Cardiac muscle cell (in vitro differentiated cells and primary cell): ENCODE measurements at regions not wholly inside any gene's neighbourhood (a gene's known extent, or its start where the extent isn't known, plus 50 kb on each side); places are given as distances from the start of the nearest gene placed in this dataset.

Source experiments
- DNase-seq, 2 donors: peaks; one replicate each; pipeline versions ENCODE4 v3.0.0 to v3.0.0-alpha.2; 2010 to 2017; ENCODE audit warnings: low read depth in 1 of 2, low spot score in 1 of 2
- H3K27ac ChIP-seq: fragments of 200-600 bp; sonication (generic); 2 replicates; pipeline ENCODE4 v1.5.1; 2016
- H3K27me3 ChIP-seq: fragments of 200-600 bp; sonication (generic); 2 replicates; pipeline ENCODE4 v1.6.0; 2016; ENCODE audit warnings: control low read depth
- H3K36me3 ChIP-seq: fragments of 200-600 bp; sonication (generic); 2 replicates; pipeline ENCODE4 v1.5.1; 2016; ENCODE audit warnings: control low read depth
- H3K4me1 ChIP-seq: fragments of 200-600 bp; sonication (generic); 2 replicates; pipeline ENCODE4 v1.8.1; 2017; ENCODE audit warnings: low read depth, mild to moderate bottlenecking, mixed run types
- H3K4me3 ChIP-seq: fragments of 200-600 bp; sonication (generic); 2 replicates; pipeline ENCODE4 v1.5.1; 2016; ENCODE audit warnings: mild to moderate bottlenecking
- H3K9me3 ChIP-seq: fragments of 200-600 bp; sonication (generic); 2 replicates; pipeline ENCODE4 v1.5.1; 2017; ENCODE audit warnings: low read depth, mild to moderate bottlenecking, control low read depth
- TF ChIP-seq, protein P1 (sequence below): IDR thresholded peaks from 2 replicates; pipeline ENCODE4 v1.5.1; 2012; ENCODE audit warnings: low read depth, mild to moderate bottlenecking, low read length

DNA sequence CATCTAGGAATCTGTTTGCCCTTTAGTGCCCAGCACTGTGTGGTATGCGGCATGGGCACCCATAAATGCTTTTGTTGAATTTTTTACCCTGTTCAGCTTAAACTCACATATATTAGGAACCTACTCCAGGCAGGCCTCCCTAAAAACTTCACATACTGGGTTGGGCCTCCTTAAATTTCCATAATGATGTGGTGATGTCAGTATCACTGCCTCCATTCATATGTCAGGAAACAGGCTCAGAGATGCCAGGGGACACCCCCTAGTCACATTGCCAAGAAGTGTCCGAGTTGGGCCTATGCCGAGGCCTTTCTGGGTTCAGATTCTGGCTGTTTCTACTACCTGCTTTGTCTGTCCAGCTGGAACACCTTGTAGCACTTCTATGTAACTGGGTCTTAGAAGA, 55.7 kb upstream of the RUNX3 start:
- H3K27ac ChIP-seq, result no peak overlapping the region
- H3K4me1 ChIP-seq, result no peaks in the 10 kb centered on the region
- H3K27me3 ChIP-seq, result no peaks in the 10 kb centered on the region
- H3K36me3 ChIP-seq, result no peaks in the 10 kb centered on the region
- no peak for DNase-seq
- no peak overlapping the region for H3K4me3 ChIP-seq
- H3K9me3 ChIP-seq, result no peaks in the 10 kb centered on the region
- TF ChIP-seq, protein P1, sequence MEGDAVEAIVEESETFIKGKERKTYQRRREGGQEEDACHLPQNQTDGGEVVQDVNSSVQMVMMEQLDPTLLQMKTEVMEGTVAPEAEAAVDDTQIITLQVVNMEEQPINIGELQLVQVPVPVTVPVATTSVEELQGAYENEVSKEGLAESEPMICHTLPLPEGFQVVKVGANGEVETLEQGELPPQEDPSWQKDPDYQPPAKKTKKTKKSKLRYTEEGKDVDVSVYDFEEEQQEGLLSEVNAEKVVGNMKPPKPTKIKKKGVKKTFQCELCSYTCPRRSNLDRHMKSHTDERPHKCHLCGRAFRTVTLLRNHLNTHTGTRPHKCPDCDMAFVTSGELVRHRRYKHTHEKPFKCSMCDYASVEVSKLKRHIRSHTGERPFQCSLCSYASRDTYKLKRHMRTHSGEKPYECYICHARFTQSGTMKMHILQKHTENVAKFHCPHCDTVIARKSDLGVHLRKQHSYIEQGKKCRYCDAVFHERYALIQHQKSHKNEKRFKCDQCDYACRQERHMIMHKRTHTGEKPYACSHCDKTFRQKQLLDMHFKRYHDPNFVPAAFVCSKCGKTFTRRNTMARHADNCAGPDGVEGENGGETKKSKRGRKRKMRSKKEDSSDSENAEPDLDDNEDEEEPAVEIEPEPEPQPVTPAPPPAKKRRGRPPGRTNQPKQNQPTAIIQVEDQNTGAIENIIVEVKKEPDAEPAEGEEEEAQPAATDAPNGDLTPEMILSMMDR, result no peak

DNA sequence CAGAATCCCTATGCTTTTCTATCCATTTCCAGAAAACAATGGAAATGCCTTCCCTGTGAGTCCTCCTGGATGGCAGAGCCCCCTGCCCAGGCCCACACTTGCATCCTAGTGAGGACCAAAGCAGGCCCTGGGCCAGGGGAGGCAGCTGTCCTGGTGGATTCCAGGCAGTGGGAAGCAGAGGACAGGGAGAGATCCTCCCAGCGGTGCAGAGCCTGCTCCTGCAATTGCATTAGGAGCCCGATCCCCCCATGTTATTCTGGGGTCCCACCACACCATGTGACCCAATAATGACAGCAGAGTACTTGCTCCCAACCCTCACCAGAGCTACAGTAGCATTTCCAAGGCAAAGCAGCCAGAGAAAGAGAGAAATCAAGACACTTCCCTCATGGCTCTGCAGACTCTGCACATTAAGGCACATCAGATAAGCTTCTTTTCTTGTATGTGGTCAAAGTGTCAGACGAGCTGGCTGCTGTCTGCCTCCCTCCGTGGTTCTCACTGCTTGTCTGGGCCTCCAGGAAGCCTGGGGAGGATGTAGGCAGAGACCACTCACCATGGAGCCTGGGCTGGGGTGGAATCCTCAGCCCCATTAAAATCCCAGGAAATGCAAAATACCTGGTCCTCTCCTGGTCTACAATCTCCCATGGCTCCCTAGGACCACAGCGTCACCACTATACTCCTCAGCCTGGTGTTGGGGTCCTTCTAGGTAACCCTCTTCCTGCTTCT, 54.9 kb upstream of the RUNX3 start:
- no peak for DNase-seq

DNA sequence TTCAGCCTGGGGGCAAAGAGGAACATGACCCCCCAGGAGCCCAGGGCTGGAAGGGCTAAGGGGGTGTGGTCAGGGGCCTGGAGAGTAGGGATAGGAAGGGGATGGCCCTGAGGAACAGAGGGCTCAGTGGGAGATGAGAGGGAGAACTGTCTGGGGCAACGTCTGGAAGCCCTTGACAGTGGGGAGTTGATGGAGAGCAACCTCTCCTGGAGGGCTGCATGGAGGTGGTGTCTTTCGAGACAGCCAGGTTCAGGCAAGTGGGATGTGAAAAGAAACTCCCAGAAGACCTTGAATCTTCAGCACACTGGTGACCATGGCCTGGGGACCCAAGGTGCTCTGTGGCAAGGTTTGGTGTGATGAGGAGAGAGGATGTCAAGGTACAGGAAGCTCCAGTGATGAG, 54.2 kb upstream of the RUNX3 start:
- DNase-seq, result no peak
- no peaks in the 10 kb centered on the region for H3K36me3 ChIP-seq
- H3K4me1 ChIP-seq, result no peaks in the 10 kb centered on the region
- no peaks in the 10 kb centered on the region for H3K27me3 ChIP-seq
- no peak overlapping the region for H3K4me3 ChIP-seq
- TF ChIP-seq, protein P1, result no peak
- H3K9me3 ChIP-seq, result no peaks in the 10 kb centered on the region
- H3K27ac ChIP-seq, result no peak overlapping the region

More for the DNA sequence above, 54.9 kb upstream of the RUNX3 start:
- Histone ChIP-seq H3K27ac (no peak overlapping the region), H3K9me3 (no peaks in the 10 kb centered on the region), H3K4me1 (no peaks in the 10 kb centered on the region), H3K4me3 (no peak overlapping the region), H3K27me3 (no peaks in the 10 kb centered on the region), H3K36me3 (no peaks in the 10 kb centered on the region)
- TF ChIP-seq, protein P1, result no peak

DNA sequence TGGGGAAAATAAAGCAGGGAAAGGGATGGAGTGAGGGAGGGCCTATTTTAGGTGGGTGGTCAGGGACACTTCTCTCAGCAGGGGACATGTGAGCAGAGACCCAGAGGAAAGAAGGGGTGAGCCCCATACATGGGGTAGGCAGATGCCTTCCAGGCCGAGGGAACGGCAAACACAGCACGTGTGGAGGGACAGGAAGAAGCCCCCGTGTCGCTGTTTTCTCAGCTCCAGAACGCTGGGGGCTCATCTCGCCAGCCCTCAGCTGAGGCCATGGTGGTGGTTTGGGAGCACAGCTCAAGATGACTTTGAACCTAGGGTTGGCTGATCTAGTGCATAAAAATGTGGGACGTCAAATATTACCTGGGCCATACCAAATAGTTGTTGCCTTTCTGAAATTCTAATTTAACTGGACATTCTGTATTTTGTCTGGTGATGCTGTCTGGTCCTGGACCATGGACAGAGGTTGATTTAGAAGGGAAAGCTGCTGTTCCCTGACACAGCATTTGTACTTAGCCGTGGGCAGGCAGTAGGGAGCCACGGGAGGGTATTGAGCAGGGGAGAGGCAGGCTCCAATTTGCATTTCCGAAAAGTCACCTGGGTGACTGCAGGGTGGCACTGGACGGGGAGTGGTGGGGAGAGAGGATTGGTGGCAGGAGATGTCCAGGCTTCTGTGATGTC, 53.1 kb upstream of the RUNX3 start:
- no peaks in the 10 kb centered on the region for H3K36me3 ChIP-seq
- TF ChIP-seq, protein P1, result no peak
- no peaks in the 10 kb centered on the region for H3K27me3 ChIP-seq
- no peaks in the 10 kb centered on the region for H3K9me3 ChIP-seq
- no peak overlapping the region for H3K4me3 ChIP-seq
- H3K27ac ChIP-seq, result no peak overlapping the region
- no peak for DNase-seq
- no peaks in the 10 kb centered on the region for H3K4me1 ChIP-seq

DNA sequence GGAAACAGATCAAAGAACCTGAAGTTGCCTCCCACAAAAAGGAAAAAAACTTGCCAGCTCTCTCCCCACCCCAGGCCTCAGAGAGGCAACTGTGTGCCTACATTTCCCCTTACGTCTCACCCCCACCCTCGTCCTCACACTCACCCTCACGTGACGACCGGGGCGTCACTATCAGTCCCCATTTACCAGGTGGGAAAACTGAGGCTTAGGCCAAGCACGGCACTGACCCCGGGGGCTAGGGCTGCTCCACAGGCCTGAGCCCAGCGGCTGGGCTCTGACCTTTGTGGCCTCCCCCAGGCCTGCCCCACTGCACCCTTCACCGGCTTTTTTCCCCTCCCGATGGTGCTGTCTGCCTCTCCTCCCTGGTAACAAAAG, 51.5 kb upstream of the RUNX3 start:
- H3K4me3 ChIP-seq, result no peak overlapping the region
- H3K9me3 ChIP-seq, result no peaks in the 10 kb centered on the region
- TF ChIP-seq, protein P1, result no peak

More for the DNA sequence above, 51.5 kb upstream of the RUNX3 start:
- no peak overlapping the region for H3K27ac ChIP-seq
- no peaks in the 10 kb centered on the region for H3K36me3 ChIP-seq
- DNase-seq, result no peak
- no peaks in the 10 kb centered on the region for H3K27me3 ChIP-seq
- H3K4me1 ChIP-seq, result no peaks in the 10 kb centered on the region
